NCI-H82 treated with DMSO at 0.1 percent for 48 hours (cell line): ENCODE measurements at regions not wholly inside any gene's neighbourhood (a gene's known extent, or its start where the extent isn't known, plus 50 kb on each side); places are given as distances from the start of the nearest gene placed in this dataset.

Experiments
- DNase-seq: peaks from one replicate; lab custom pipeline; 2025; ENCODE audit not compliant: unreplicated experiment; lab: John Stamatoyannopoulos, UW

DNA sequence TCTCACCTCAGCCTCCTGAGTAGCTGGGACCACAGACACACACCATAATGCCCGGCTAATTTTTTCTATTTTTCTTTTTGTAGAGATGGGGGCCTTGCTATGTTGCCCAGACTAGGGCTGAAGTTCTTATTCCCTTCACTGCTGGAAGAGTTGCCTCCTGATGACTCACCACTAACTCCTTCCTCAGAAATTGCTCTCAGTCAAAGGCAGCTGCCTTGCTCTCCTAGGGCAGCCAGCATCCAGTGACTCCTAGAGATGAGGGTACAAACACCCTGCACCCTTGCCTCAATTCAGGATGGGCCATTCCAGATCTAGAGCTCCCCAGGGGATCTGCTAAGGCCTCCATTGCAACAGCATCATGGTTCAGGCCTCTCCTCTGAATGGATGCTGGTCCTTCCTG lies 54.0 kb upstream of the RASSF8 start:
- DNase-seq: no peak

GRCh38 chr12:25906651-25907340 lies 51.7 kb upstream of the RASSF8 start:
- no peak for DNase-seq
